Fibroblast of skin of left quadriceps (primary cell): ENCODE measurements at regions not wholly inside any gene's neighbourhood (a gene's known extent, or its start where the extent isn't known, plus 50 kb on each side); places are given as distances from the start of the nearest gene placed in this dataset.
A peak's percentile ranks its signal among the peaks of the same experiment; 100 is the strongest.
"Not testable (repeated sequence)": the region's sequence is repeated elsewhere in the genome, so short reads cannot be mapped to it uniquely, and the experiment has no call there.

Source experiments
- DNase-seq, 2 experiments: peaks; one replicate each; pipeline ENCODE4 v3.0.0-alpha.2; 2013; ENCODE audit warnings: low read depth in 2 of 2

GRCh38 chr13:79989217-79989661 is 351.7 kb downstream of the SPRY2 start:
- DNase-seq: no peak

DNA sequence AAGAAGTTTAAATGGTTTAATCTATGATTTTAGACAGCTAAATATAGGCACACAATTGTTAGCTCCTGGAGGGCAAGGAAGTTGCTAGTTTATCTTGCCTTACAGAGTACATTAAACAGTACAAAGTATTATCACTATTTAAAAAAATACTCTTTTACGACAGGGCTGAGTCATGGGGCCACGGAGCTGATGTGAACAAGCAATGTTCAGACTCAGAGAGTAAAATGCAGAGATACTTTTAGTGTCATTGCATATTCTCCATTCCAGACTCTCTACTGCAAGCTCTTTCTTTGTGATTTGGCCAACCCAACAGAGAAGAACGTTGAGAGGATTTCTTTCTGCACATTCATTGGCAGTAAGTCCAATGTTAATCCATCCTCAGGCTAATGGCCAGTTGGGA is 352.4 kb downstream of the SPRY2 start:
- peak; percentile 20 to 27 for DNase-seq

- no peak for DNase-seq
These were observed 353.2 kb downstream of the SPRY2 start for GRCh38 chr13:79987761-79988160.

DNA sequence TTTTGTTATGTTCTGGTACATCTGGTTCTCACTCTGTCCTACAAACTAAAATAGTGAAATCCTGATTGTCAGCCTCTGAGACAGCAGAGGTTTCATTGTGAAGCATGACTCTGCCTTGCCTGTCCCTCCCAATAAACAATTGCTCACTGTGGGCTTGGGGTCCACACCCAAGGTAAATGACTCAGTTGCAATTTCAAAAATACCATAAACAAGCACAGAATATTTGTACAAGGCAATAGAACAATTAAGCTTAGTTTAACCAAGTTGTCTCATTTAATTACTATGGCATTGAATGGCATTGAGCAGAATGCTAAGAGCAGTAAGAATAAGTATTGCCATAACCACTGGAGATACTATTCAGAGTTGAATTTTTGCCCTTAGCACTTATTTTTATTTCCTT is 353.6 kb downstream of the SPRY2 start:
- no peak for DNase-seq

DNA sequence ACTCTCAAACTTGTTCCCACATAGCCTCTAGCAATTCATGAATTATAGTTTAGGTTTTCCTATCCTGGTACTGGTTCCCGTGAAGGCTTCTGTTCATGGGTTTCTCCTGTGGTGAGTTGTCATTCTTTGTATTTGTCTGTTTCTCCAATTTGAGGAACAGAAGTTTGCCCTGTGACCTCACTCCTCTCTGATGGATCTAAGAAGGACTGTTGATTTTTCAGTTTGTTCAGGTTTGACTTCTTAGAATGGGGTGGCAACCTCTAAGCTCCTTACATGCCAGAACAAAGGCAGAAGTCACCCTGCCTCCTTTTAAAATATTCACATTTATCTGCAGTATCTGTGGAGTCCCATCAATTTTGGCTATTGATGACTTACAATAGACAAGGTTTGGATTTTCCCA is 354.0 kb downstream of the SPRY2 start:
- no peak for DNase-seq

DNA sequence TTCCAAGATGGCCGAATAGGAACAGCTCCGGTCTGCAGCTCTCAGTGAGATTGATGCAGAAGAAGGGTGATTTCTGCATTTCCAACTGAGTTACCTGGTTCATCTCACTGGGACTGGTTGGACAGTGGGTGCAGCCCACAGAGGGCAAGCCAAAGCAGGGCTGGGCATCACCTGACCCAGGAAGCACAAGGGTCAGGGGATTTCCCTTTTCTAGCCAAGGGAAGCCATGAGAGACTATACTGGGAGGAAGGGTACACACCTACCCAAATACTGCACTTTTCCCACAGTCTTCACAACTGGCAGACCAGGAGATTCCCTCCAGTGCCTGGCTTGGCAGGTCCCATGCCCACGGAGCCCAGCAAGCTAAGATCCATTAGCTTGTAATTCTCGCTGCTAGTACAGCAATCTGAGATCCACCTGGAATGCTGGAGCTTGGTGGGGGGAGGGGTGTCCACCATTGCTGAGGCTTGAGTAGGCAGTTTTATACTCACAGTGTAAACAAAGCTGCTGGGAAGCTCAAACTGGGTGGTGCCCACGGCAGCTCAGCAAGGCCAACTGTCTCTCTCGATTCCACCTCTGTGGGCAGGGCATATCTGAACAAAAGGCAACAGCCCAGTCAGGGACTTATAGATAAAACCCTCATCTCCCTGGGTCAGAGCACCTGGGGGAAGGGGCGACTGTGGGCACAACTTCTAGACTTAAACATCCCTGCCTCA is 365.8 kb downstream of the SPRY2 start:
- not testable (repeated sequence) for DNase-seq

DNA sequence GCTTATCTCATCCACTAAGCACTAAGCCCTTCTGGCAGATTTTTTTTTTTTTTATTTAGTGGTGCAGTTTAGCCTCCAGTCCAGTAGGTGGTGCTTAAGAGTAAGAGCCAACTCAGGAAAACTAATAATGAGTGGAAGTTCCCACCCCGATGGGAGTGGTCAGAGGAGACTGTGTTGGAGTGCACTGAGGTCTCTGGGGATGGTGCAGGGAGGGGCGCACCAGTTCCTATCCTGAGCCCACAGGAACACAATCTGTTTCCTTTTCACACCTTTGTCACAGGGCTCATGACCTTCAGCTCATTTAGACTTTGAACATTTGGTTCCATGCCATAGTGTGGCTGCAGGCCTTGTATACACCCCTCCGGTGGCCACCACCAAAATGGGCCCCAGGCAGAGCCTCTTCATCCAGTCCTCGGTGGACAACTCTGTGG is 367.4 kb downstream of the SPRY2 start:
- DNase-seq: no peak

- DNase-seq: no peak
These were observed 368.8 kb downstream of the SPRY2 start for GRCh38 chr13:79972066-79972569.

GRCh38 chr13:79966493-79966895 is 374.4 kb downstream of the SPRY2 start:
- no peak for DNase-seq

GRCh38 chr13:79966059-79966458 is 374.9 kb downstream of the SPRY2 start:
- DNase-seq: no peak

DNA sequence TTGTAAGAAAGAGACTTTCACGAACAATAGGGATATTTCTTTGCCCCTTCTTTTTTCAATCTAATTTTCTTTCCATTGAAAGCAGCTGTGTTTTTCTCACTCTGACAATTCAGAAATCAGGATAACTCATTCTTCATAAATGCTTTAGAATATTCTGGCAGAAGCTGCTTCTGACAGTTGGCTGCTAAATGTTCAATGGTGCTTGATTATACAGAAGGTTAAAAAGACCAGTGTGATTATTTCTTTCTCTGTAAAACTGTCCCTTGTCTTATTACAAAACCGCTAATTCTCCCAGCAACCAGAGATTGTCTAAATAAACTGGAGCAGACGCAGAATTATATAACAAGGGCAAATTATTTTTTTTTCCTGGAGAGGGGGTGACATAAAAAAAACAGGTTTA is 394.4 kb downstream of the SPRY2 start:
- DNase-seq: no peak

DNA sequence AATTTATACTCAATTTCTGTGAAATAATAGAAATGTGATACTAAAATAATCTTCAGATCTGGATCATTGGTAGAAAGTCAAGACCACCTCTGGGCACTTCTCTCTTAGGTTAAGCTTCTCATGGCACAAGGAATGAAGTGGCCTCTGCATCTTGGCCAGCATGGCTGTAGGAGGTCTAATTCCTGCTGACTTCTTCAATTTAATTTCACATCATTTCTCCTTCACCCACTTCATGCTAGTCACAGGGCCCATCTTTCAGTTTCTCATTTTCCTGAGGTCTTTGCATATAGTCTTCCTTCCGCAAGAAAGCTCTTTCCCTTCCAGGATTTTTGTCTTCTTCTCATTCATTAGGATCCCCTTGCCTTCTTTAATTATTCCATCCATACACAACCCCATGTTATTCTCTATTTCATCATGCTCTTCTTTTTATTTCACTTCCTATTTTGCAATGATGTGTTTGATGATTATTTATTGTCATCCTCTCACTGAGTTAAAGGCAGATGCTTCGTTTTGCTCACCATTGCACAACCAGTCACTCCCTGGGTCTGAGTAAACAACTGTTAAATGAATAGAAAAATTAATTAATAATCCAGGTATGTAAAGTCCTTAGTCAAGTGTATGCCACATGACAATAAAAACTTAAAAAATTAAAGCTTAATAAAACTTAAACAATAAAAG is 397.4 kb downstream of the SPRY2 start:
- DNase-seq: no peak

DNA sequence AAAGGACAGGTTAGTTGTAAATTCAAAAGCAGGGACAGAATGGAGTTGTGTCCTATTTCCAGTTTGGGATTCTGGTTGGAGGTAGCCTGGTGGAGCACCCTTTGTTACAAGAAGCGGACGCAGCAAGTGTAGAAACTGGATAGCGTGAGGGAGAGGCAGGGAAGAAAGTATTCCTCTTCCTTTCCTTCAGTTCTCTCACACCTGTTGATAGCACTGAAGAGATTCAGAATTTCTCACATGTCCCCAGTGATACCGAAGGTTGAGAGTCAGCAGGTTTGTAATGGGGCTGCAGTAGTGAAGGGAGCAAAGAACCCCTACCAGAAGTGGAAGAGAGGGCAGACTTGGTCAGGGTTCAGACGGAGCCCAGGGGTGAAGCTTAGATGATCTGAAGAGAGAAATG is 399.2 kb downstream of the SPRY2 start:
- DNase-seq: no peak

DNA sequence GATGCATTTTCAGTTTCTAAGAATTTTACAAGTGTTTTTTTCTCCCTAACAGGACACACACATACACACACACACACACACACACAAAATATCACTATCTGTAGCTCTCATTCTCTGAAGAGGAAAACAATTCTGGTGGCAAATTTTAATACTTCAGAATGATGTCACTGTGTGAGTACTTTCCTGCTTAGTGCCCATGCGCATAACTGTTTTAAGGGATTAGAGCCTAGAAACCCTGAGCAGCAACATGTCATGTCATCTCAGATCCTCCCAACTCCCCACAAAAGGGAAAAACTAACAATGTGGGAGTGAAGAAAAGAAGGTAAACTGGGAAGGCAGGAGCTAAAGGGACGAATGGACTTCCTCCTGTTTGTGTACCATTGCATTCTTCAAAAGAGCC is 401.2 kb downstream of the SPRY2 start:
- DNase-seq: no peak

GRCh38 chr13:79937771-79938216 is 403.1 kb downstream of the SPRY2 start:
- no peak for DNase-seq

DNA sequence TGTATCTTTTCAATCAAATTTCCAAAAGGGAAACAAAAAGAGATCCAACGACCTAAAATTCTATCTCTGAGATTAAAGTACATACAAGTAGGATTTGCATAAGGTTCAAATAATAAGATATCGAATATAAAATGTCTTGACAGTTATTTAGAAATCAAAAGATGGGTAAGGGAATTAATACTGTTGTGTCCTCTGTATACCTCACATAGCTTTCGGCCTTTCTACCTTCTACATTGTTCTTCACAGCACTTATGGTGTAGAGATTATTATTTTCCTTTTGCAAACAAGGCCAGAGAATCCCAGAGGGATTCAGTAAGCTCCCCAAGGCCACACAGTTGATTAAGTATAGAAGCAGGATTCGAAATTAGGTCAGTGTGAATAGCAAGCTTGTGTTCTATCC is 403.6 kb downstream of the SPRY2 start:
- DNase-seq: no peak

DNA sequence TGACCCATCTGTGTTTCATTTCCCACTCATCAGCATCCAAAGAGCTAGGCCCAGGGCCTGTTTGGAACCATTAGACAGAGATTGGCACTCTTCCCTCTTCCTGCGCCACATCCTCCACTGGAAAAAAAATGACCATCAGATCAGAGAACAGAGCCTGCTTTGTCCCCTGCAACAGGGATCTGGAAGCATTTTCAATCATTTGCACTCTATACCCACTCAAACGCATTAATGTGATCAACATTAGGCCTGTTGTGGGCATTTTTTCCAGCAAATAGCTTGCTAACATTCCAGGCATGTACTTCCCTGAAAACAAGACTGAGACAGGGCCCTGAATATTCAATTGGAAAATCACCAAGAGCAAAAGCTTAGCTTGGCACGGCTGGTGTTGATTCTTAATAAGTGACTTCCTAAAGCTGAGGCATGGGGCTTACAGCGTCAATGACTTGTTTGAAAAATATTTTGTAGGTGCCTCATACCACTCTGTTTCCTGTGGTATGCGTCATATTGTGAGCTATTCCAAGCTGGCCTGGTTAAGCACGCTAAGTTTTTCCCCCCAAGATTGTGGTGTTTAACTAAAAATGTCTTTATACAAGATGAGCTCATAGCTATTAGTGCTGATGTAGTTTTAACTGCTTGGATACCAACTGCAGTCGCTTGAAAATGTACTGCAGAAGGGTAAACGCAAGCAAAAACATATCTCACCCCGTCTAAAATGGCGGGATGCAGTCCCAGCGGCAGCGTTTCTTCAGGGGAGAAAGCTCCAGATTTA is 404.4 kb downstream of the SPRY2 start:
- DNase-seq: peak; percentile 98 to 99

- DNase-seq: no peak
These were observed 405.8 kb downstream of the SPRY2 start for GRCh38 chr13:79935121-79935520.

- no peak for DNase-seq
These were observed 407.5 kb downstream of the SPRY2 start for GRCh38 chr13:79933389-79933788.

- no peak for DNase-seq
These were observed 408.4 kb downstream of the SPRY2 start for GRCh38 chr13:79932556-79932955.

DNA sequence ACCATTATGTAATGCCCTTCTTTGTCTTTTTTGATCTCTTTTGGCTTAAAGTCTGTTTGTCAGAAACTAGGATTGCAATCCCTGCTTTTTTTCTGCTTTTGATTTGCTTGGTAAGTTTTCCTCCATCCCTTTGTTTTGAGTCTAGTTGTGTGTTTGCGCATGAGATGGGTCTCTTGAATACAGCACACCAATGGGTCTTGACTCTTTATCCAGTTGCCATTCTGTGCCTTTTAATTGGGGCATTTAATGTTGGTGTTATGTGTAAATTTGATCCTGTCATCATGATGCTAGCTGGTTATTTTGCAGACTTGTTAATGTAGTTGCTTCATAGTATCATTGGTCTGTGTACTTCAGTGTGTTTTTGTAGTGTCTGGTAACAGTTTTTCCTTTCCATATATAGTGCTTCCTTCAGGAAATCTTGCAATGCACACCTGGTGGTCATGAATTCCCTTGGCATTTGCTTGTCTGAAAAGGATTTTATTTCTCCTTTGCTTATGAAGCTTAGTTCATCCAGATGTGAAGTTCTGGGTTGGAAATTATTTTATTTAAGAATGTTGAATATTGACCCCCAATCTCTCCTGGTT is 416.9 kb downstream of the SPRY2 start:
- DNase-seq: not testable (repeated sequence)

GRCh38 chr13:79919091-79919490 is 421.8 kb downstream of the SPRY2 start:
- DNase-seq: no peak
